Astrocyte (in vitro differentiated cells and primary cell): ENCODE measurements at regions not wholly inside any gene's neighbourhood (a gene's known extent, or its start where the extent isn't known, plus 50 kb on each side); places are given as distances from the start of the nearest gene placed in this dataset.

Experiments used
- CTCF ChIP-seq: IDR thresholded peaks from 2 replicates; pipeline ENCODE4 v1.5.1; 2011; ENCODE audit warnings: low read depth, mild to moderate bottlenecking, inconsistent platforms, low read length, moderate library complexity; ENCODE audit not compliant: insufficient read depth
- EZH2 ChIP-seq: IDR thresholded peaks from 2 replicates; pipeline ENCODE4 v1.6.1; 2012; ENCODE audit warnings: mild to moderate bottlenecking, low read length, inconsistent platforms; ENCODE audit not compliant: insufficient read depth

- TF ChIP-seq CTCF (no peak), EZH2 (no peak)
Measured at GRCh38 chr1:41981796-41982195, 63.1 kb upstream of the HIVEP3 start.
